DND-41 (cell line): ENCODE measurements at regions not wholly inside any gene's neighbourhood (a gene's known extent, or its start where the extent isn't known, plus 50 kb on each side); places are given as distances from the start of the nearest gene placed in this dataset.

ENCODE experiments used
- ATAC-seq: fragments of 200-7000 bp; cut with Tn5 transposase; 3 replicates; pipeline ENCODE4 v1.9.1; 2021; ENCODE audit warnings: low read depth; ENCODE audit not compliant: insufficient read depth
- DNase-seq: peaks from one replicate; pipeline ENCODE4 v3.0.0-alpha.2; 2020
- H2AFZ ChIP-seq: 2 replicates; pipeline ENCODE4 v1.6.0; 2012; ENCODE audit warnings: low read depth, low read length
- H3K27ac ChIP-seq: 2 replicates; pipeline ENCODE4 v1.5.1; 2012; ENCODE audit warnings: low read length, inconsistent platforms
- H3K27me3 ChIP-seq: fragments of 200-600 bp; sonication (generic); 2 replicates; pipeline ENCODE4 v1.6.0; 2012; ENCODE audit warnings: low read length, mild to moderate bottlenecking, inconsistent platforms; ENCODE audit not compliant: insufficient read depth, poor library complexity
- H3K36me3 ChIP-seq: 2 replicates; pipeline ENCODE4 v1.5.1; 2012; ENCODE audit warnings: low read length, inconsistent platforms; ENCODE audit not compliant: insufficient read depth
- H3K4me1 ChIP-seq: 2 replicates; pipeline ENCODE4 v1.5.1; 2012; ENCODE audit warnings: mild to moderate bottlenecking, low read length; ENCODE audit not compliant: insufficient read depth
- H3K4me2 ChIP-seq: 2 replicates; pipeline ENCODE4 v1.6.0; 2012; ENCODE audit warnings: mild to moderate bottlenecking, moderate library complexity, low read length, inconsistent platforms; ENCODE audit not compliant: insufficient read depth
- H3K4me3 ChIP-seq, 2 experiments: fragments of 200-600 bp in 1 of 2; shearing (Covaris generic) in 1 of 2; 2 replicates each; pipeline ENCODE4 v1.5.1; 2012 to 2016; ENCODE audit warnings: inconsistent platforms in 2 of 2, low read length in 2 of 2, mild to moderate bottlenecking in 2 of 2, low read depth in 1 of 2, moderate library complexity in 1 of 2
- H3K79me2 ChIP-seq: 2 replicates; pipeline ENCODE4 v1.6.0; 2012; ENCODE audit warnings: low read length, inconsistent platforms; ENCODE audit not compliant: insufficient read depth
- H3K9ac ChIP-seq: 2 replicates; pipeline ENCODE4 v1.6.0; 2012; ENCODE audit warnings: low read depth, mild to moderate bottlenecking, inconsistent platforms, low read length, moderate library complexity
- H3K9me3 ChIP-seq: 2 replicates; pipeline ENCODE4 v1.5.1; 2012; ENCODE audit warnings: low read length, moderate library complexity, mild to moderate bottlenecking, inconsistent platforms; ENCODE audit not compliant: insufficient read depth, severe bottlenecking
- H4K20me1 ChIP-seq: 2 replicates; pipeline ENCODE4 v1.6.0; 2012; ENCODE audit warnings: low read length; ENCODE audit not compliant: insufficient read depth
- CTCF ChIP-seq: IDR thresholded peaks from 2 replicates; pipeline ENCODE4 v1.5.1; 2012; ENCODE audit warnings: borderline replicate concordance, low read length, moderate library complexity, mild to moderate bottlenecking; ENCODE audit not compliant: poor library complexity, severe bottlenecking; ENCODE audit errors: extremely low read depth
- EZH2 ChIP-seq: IDR thresholded peaks from 3 replicates; pipeline ENCODE4 v1.6.1; 2012; ENCODE audit warnings: borderline replicate concordance, low read depth, mild to moderate bottlenecking, moderate library complexity, low read length, inconsistent platforms; ENCODE audit not compliant: severe bottlenecking

- Histone ChIP-seq H4K20me1 (no peaks in the 10 kb centered on the region), H3K36me3 (no peaks in the 10 kb centered on the region), H3K27ac (no peak overlapping the region), H3K27me3 (no peaks in the 10 kb centered on the region), H3K9me3 (no peaks in the 10 kb centered on the region), H3K9ac (no peak overlapping the region), H3K4me1 (no peaks in the 10 kb centered on the region), H3K4me2 (no peak overlapping the region), H2AFZ (no peak overlapping the region), H3K79me2 (no peaks in the 10 kb centered on the region), H3K4me3 (no peak overlapping the region)
- TF ChIP-seq CTCF, result no peak
- TF ChIP-seq EZH2, result no peak
- DNase-seq (no peak), ATAC-seq (no peak)
These were observed 263.7 kb upstream of the UGT8 start for GRCh38 chr4:114334884-114335330.

GRCh38 chr4:114335339-114335738 lies 263.3 kb upstream of the UGT8 start:
- ATAC-seq (no peak), DNase-seq (no peak)
- no peaks in the 10 kb centered on the region for H3K27me3 ChIP-seq
- H3K27ac ChIP-seq, result no peak overlapping the region
- no peaks in the 10 kb centered on the region for H3K4me1 ChIP-seq
- H4K20me1 ChIP-seq, result no peaks in the 10 kb centered on the region
- H3K9ac ChIP-seq, result no peak overlapping the region
- no peak overlapping the region for H3K4me2 ChIP-seq
- no peaks in the 10 kb centered on the region for H3K9me3 ChIP-seq
- no peak overlapping the region for H3K4me3 ChIP-seq
- H3K79me2 ChIP-seq, result no peaks in the 10 kb centered on the region
- no peaks in the 10 kb centered on the region for H3K36me3 ChIP-seq
- TF ChIP-seq CTCF (no peak), EZH2 (no peak)
- no peak overlapping the region for H2AFZ ChIP-seq

- Histone ChIP-seq H4K20me1 (no peaks in the 10 kb centered on the region), H3K4me2 (no peak overlapping the region), H3K79me2 (no peaks in the 10 kb centered on the region), H3K27me3 (no peaks in the 10 kb centered on the region), H3K9ac (no peak overlapping the region), H3K4me1 (no peaks in the 10 kb centered on the region), H3K4me3 (no peak overlapping the region), H2AFZ (no peak overlapping the region), H3K36me3 (no peaks in the 10 kb centered on the region), H3K27ac (no peak overlapping the region), H3K9me3 (no peaks in the 10 kb centered on the region)
- no peak for TF ChIP-seq EZH2
- TF ChIP-seq CTCF, result no peak
- no peak for DNase-seq
- no peak for ATAC-seq
These were observed 255.6 kb upstream of the UGT8 start for GRCh38 chr4:114343015-114343414.

GRCh38 chr4:114349543-114350175 lies 248.9 kb upstream of the UGT8 start:
- no peaks in the 10 kb centered on the region for H3K36me3 ChIP-seq
- H3K79me2 ChIP-seq, result no peaks in the 10 kb centered on the region
- no peaks in the 10 kb centered on the region for H4K20me1 ChIP-seq
- H3K4me2 ChIP-seq, result no peak overlapping the region
- TF ChIP-seq CTCF (no peak), EZH2 (no peak)
- H2AFZ ChIP-seq, result no peak overlapping the region
- no peaks in the 10 kb centered on the region for H3K9me3 ChIP-seq
- ATAC-seq (no peak), DNase-seq (no peak)
- H3K27ac ChIP-seq, result no peak overlapping the region
- H3K4me1 ChIP-seq, result no peaks in the 10 kb centered on the region
- H3K4me3 ChIP-seq, result no peak overlapping the region
- H3K27me3 ChIP-seq, result no peaks in the 10 kb centered on the region
- H3K9ac ChIP-seq, result no peak overlapping the region
